Stomach (tissue), 4 donors: ENCODE measurements at regions not wholly inside any gene's neighbourhood (a gene's known extent, or its start where the extent isn't known, plus 50 kb on each side); places are given as distances from the start of the nearest gene placed in this dataset.

Source experiments
- EP300 ChIP-seq: sonication (generic); formaldehyde crosslinking; IDR thresholded peaks from one replicate; pipeline ENCODE4 v1.6.1; 2017; ENCODE audit warnings: antibody characterized with exemption
- POLR2A ChIP-seq, 4 donors: fragments of 450-650 bp; IDR thresholded peaks; one replicate each; pipeline ENCODE4 v1.6.1; 2016; ENCODE audit warnings: antibody characterized with exemption in 4 of 4, control low read depth in 2 of 4, mild to moderate bottlenecking in 1 of 4, moderate library complexity in 1 of 4
- POLR2AphosphoS5 ChIP-seq, 3 donors: sonication (generic); formaldehyde crosslinking; IDR thresholded peaks; one replicate each; pipeline ENCODE4 v1.6.1; 2016; ENCODE audit warnings: antibody characterized with exemption in 3 of 3
- TF ChIP-seq, protein P1 (sequence below), 7 experiments: fragments of 450-650 bp in 4 of 7; fragments of 200-600 bp in 3 of 7; sonication (generic) in 3 of 7; IDR thresholded peaks; one replicate each; pipeline ENCODE4 v1.5.1; 2016 to 2019; ENCODE audit warnings: antibody characterized with exemption in 7 of 7, control low read depth in 2 of 7, mild to moderate bottlenecking in 1 of 7

DNA sequence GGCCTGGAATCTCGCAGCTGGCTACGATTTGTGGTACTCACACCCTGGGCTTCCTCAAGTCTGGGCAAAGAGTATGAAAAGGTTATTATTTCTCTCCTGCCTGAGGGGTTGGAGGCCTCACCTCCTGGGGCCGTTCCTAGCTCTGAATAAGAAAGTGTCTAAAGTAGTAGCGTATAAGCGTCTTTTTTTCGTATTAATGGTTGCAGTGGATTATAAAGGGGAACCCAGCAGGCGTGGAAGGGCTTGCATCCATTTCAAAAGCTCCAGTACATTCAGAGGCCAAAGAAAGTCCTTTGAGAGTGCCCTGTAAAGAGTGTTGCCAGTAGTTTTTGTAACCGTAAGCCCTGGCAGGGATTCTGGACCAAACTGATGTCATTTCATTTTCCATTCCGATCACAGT is 72.2 kb upstream of the MPHOSPH6 start:
- TF ChIP-seq, protein P1, sequence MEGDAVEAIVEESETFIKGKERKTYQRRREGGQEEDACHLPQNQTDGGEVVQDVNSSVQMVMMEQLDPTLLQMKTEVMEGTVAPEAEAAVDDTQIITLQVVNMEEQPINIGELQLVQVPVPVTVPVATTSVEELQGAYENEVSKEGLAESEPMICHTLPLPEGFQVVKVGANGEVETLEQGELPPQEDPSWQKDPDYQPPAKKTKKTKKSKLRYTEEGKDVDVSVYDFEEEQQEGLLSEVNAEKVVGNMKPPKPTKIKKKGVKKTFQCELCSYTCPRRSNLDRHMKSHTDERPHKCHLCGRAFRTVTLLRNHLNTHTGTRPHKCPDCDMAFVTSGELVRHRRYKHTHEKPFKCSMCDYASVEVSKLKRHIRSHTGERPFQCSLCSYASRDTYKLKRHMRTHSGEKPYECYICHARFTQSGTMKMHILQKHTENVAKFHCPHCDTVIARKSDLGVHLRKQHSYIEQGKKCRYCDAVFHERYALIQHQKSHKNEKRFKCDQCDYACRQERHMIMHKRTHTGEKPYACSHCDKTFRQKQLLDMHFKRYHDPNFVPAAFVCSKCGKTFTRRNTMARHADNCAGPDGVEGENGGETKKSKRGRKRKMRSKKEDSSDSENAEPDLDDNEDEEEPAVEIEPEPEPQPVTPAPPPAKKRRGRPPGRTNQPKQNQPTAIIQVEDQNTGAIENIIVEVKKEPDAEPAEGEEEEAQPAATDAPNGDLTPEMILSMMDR (IDR thresholded peaks at IDR 0.05), result no peak
- TF ChIP-seq EP300, result no peak
- TF ChIP-seq POLR2A (IDR thresholded peaks at IDR 0.05), result no peak
- no peak for TF ChIP-seq POLR2AphosphoS5 (IDR thresholded peaks at IDR 0.05)
